Kidney glomerular epithelial cell (primary cell): ENCODE measurements at regions not wholly inside any gene's neighbourhood (a gene's known extent, or its start where the extent isn't known, plus 50 kb on each side); places are given as distances from the start of the nearest gene placed in this dataset.

Experiments
- DNase-seq: peaks from one replicate; lab custom pipeline; 2025; lab: John Stamatoyannopoulos, UW

GRCh38 chr6:10465629-10466499 is 51.0 kb upstream of the TFAP2A start:
- peak; percentile 32 for DNase-seq
